ENCODE measurements at regions not wholly inside any gene's neighbourhood (a gene's known extent, or its start where the extent isn't known, plus 50 kb on each side); places are given as distances from the start of the nearest gene placed in this dataset.
"Not testable (repeated sequence)": the region's sequence is repeated elsewhere in the genome, so short reads cannot be mapped to it uniquely, and the experiment has no call there.

- intact Hi-C loops (cut with micrococcal nuclease; ENCODE audit: unreplicated experiment), result no loop called here
- TF ChIP-seq, protein P1, sequence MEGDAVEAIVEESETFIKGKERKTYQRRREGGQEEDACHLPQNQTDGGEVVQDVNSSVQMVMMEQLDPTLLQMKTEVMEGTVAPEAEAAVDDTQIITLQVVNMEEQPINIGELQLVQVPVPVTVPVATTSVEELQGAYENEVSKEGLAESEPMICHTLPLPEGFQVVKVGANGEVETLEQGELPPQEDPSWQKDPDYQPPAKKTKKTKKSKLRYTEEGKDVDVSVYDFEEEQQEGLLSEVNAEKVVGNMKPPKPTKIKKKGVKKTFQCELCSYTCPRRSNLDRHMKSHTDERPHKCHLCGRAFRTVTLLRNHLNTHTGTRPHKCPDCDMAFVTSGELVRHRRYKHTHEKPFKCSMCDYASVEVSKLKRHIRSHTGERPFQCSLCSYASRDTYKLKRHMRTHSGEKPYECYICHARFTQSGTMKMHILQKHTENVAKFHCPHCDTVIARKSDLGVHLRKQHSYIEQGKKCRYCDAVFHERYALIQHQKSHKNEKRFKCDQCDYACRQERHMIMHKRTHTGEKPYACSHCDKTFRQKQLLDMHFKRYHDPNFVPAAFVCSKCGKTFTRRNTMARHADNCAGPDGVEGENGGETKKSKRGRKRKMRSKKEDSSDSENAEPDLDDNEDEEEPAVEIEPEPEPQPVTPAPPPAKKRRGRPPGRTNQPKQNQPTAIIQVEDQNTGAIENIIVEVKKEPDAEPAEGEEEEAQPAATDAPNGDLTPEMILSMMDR (IDR thresholded peaks at IDR 0.05; ENCODE audit: unreplicated experiment), result no peak
- CTCF ChIA-PET, result no interaction called here
- Mint-ChIP-seq H3K4me3 (ENCODE audit: low read depth, unreplicated experiment) (no peak overlapping the region), H3K36me3 (ENCODE audit: insufficient read depth, unreplicated experiment) (no peaks in the 10 kb centered on the region), H3K27ac (ENCODE audit: unreplicated experiment) (no peak overlapping the region), H3K27me3 (ENCODE audit: unreplicated experiment) (no peaks in the 10 kb centered on the region), H3K9me3 (ENCODE audit: low read depth, unreplicated experiment) (peaks cover 6% of the 10 kb centered on the region), H3K4me1 (ENCODE audit: low read depth, unreplicated experiment) (peaks cover 9% of the 10 kb centered on the region)
- DNase-seq, result no peak
- no TSS peak for BruUV-seq (replicated peaks)
These were observed 240.1 kb downstream of the TFAP2A start for GRCh38 chr6:10174761-10175160.

DNA sequence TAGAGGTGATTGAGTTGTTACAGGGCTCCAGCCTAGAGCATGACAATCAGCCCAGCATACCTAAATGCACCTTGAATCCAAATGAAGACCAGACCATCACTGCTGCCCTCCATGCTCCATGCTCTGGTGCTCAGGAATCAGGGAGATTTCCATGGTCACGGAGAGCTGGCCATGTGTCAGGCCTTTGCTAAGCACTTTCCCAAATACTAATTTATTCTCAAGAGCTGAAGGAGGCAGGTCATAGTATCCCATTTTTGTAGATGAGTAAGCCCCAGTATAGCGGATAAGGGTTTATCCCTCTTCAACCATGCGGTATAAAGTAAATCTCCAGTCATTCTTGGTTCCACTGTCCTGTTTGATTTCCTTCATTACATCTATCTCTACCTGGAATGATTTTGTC lies 240.8 kb downstream of the TFAP2A start:
- no peaks in the 10 kb centered on the region for H3K27me3 Mint-ChIP-seq (ENCODE audit: unreplicated experiment)
- no peak overlapping the region for H3K27ac Mint-ChIP-seq (ENCODE audit: unreplicated experiment)
- intact Hi-C loops (cut with micrococcal nuclease; ENCODE audit: unreplicated experiment), result no loop called here
- H3K4me3 Mint-ChIP-seq (ENCODE audit: low read depth, unreplicated experiment), result no peak overlapping the region
- peaks cover 6% of the 10 kb centered on the region for H3K9me3 Mint-ChIP-seq (ENCODE audit: low read depth, unreplicated experiment)
- H3K4me1 Mint-ChIP-seq (ENCODE audit: low read depth, unreplicated experiment), result peaks cover 9% of the 10 kb centered on the region
- H3K36me3 Mint-ChIP-seq (ENCODE audit: insufficient read depth, unreplicated experiment), result no peaks in the 10 kb centered on the region
- TF ChIP-seq, protein P1 (IDR thresholded peaks at IDR 0.05; ENCODE audit: unreplicated experiment), result no peak
- no TSS peak for BruUV-seq (replicated peaks)
- no peak for DNase-seq
- CTCF ChIA-PET, result no interaction called here

DNA sequence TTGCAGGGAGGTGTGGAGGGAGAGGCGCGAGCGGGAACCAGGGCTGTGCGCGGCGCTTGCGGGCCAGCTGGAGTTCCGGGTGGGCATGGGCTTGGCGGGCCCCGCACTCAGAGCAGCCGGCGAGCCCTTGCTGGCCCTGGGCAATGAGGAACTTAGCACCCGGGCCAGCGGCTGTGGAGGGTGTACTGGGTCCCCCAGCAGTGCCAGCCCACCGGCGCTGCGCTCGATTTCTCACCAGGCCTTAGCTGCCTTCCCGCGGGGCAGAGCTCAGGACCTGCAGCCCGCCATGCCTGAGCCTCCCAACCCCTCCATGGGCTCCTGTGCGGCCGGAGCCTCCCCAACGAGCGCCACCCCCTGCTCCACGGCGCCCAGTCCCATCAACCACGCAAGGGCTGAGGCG lies 243.2 kb downstream of the TFAP2A start:
- DNase-seq; CTCF ChIA-PET; H3K9me3 Mint-ChIP-seq (ENCODE audit: low read depth, unreplicated experiment); intact Hi-C loops (cut with micrococcal nuclease; ENCODE audit: unreplicated experiment); BruUV-seq (replicated peaks); H3K36me3 Mint-ChIP-seq (ENCODE audit: insufficient read depth, unreplicated experiment); H3K4me3 Mint-ChIP-seq (ENCODE audit: low read depth, unreplicated experiment); H3K27ac Mint-ChIP-seq (ENCODE audit: unreplicated experiment); H3K4me1 Mint-ChIP-seq (ENCODE audit: low read depth, unreplicated experiment); H3K27me3 Mint-ChIP-seq (ENCODE audit: unreplicated experiment): not testable (repeated sequence)

DNA sequence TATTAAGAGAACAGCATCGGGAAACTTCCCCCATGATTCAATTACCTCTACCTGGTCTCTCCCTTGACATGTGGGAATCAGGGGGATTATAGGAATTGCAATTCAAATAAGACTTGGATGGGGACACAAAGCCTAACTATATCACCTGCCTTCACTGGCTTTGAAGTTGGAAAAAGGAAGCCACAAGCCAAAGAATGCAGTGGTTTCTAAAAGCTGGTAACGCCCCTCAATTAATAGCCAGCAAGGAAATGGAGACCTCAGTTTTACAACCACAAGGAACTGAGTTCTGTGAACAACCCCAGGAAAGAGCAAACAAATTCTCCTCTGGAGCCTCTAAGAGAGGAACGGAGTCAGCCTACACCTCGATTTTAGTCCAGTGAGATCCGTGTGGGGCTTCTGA lies 244.1 kb downstream of the TFAP2A start:
- intact Hi-C loops (cut with micrococcal nuclease; ENCODE audit: unreplicated experiment), result no loop called here
- peaks cover 6% of the 10 kb centered on the region for H3K9me3 Mint-ChIP-seq (ENCODE audit: low read depth, unreplicated experiment)
- BruUV-seq (replicated peaks), result no TSS peak

GRCh38 chr6:10166031-10166430 lies 248.8 kb downstream of the TFAP2A start:
- no peaks in the 10 kb centered on the region for H3K36me3 Mint-ChIP-seq (ENCODE audit: insufficient read depth, unreplicated experiment)
- peaks cover 11% of the 10 kb centered on the region for H3K4me1 Mint-ChIP-seq (ENCODE audit: low read depth, unreplicated experiment)
- CTCF ChIA-PET, result no interaction called here
- no peak overlapping the region for H3K27ac Mint-ChIP-seq (ENCODE audit: unreplicated experiment)
- H3K9me3 Mint-ChIP-seq (ENCODE audit: low read depth, unreplicated experiment), result peaks cover 3% of the 10 kb centered on the region
- intact Hi-C loops (cut with micrococcal nuclease; ENCODE audit: unreplicated experiment), result no loop called here
- no peak overlapping the region for H3K4me3 Mint-ChIP-seq (ENCODE audit: low read depth, unreplicated experiment)
- H3K27me3 Mint-ChIP-seq (ENCODE audit: unreplicated experiment), result no peaks in the 10 kb centered on the region
- DNase-seq, result no peak
- BruUV-seq (replicated peaks), result no TSS peak
- TF ChIP-seq, protein P1 (IDR thresholded peaks at IDR 0.05; ENCODE audit: unreplicated experiment), result no peak

More for the DNA sequence above, 244.1 kb downstream of the TFAP2A start:
- Mint-ChIP-seq H3K4me3 (ENCODE audit: low read depth, unreplicated experiment) (no peak overlapping the region), H3K27me3 (ENCODE audit: unreplicated experiment) (no peaks in the 10 kb centered on the region), H3K27ac (ENCODE audit: unreplicated experiment) (no peak overlapping the region), H3K4me1 (ENCODE audit: low read depth, unreplicated experiment) (peaks cover 9% of the 10 kb centered on the region), H3K36me3 (ENCODE audit: insufficient read depth, unreplicated experiment) (no peaks in the 10 kb centered on the region)
- TF ChIP-seq, protein P1 (IDR thresholded peaks at IDR 0.05; ENCODE audit: unreplicated experiment), result no peak
- no peak for DNase-seq
- CTCF ChIA-PET, result no interaction called here
